ENCODE measurements at regions not wholly inside any gene's neighbourhood (a gene's known extent, or its start where the extent isn't known, plus 50 kb on each side); places are given as distances from the start of the nearest gene placed in this dataset.

DNA sequence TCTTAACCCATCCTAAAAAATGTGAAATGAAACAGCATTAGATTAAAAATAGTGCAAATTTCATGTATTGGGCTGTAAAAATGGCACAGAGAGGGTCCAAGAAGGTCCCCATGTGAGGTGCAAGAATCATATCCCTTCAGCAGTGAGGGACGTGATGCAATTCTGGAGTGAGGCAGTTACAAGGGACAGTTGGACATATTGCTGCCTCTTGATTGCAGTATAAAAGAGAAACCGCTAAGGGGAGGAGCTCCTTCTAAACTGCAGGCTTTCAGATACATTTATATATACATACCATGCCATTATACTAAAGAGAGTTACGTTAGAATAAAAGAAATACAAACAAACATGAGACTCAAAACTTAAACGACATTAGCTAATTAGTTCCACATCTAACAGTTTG is 304.2 kb upstream of the CTNNB1 start:
- no peak for ATAC-seq
- in situ Hi-C loops (cut with HindIII; ENCODE audit: low pct_unique_long_range_greater_than_20kb, low sequenced_read_pairs): no loop called here
- intact Hi-C loops (cut with micrococcal nuclease; ENCODE audit: unreplicated experiment): no loop called here
- no TSS peak for BruUV-seq (replicated peaks)
- DNase-seq (ENCODE audit: low read depth, low spot score): no peak
- no peaks in the 10 kb centered on the region for H3K9me3 ChIP-seq (ENCODE audit: control insufficient read depth, insufficient read depth, low read depth, low read length)
- POLR2A ChIA-PET: no interaction called here
- H3K4me3 ChIP-seq (ENCODE audit: low read depth in 2 of 2, low read length in 2 of 2): no peak overlapping the region
- no peaks in the 10 kb centered on the region for H3K4me1 ChIP-seq (ENCODE audit: control insufficient read depth, insufficient read depth, low read length)
- no peaks in the 10 kb centered on the region for H3K27me3 ChIP-seq (ENCODE audit: control insufficient read depth, insufficient read depth, low read length)
- TF ChIP-seq SIN3A (IDR thresholded peaks at IDR 0.05; ENCODE audit: borderline replicate concordance, insufficient read depth, low read depth, low read length): no peak
- no peak for TF ChIP-seq POLR2AphosphoS5 (IDR thresholded peaks at IDR 0.05; ENCODE audit: low read depth, low read length)
- TF ChIP-seq, protein P1, sequence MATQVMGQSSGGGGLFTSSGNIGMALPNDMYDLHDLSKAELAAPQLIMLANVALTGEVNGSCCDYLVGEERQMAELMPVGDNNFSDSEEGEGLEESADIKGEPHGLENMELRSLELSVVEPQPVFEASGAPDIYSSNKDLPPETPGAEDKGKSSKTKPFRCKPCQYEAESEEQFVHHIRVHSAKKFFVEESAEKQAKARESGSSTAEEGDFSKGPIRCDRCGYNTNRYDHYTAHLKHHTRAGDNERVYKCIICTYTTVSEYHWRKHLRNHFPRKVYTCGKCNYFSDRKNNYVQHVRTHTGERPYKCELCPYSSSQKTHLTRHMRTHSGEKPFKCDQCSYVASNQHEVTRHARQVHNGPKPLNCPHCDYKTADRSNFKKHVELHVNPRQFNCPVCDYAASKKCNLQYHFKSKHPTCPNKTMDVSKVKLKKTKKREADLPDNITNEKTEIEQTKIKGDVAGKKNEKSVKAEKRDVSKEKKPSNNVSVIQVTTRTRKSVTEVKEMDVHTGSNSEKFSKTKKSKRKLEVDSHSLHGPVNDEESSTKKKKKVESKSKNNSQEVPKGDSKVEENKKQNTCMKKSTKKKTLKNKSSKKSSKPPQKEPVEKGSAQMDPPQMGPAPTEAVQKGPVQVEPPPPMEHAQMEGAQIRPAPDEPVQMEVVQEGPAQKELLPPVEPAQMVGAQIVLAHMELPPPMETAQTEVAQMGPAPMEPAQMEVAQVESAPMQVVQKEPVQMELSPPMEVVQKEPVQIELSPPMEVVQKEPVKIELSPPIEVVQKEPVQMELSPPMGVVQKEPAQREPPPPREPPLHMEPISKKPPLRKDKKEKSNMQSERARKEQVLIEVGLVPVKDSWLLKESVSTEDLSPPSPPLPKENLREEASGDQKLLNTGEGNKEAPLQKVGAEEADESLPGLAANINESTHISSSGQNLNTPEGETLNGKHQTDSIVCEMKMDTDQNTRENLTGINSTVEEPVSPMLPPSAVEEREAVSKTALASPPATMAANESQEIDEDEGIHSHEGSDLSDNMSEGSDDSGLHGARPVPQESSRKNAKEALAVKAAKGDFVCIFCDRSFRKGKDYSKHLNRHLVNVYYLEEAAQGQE (IDR thresholded peaks at IDR 0.05; ENCODE audit: insufficient read depth in 1 of 2, low read depth in 2 of 2, low read length in 1 of 2): no peak
- TF ChIP-seq TCF7L2 (IDR thresholded peaks at IDR 0.05; ENCODE audit: low read depth, low read length): no peak
- TF ChIP-seq, protein P2, sequence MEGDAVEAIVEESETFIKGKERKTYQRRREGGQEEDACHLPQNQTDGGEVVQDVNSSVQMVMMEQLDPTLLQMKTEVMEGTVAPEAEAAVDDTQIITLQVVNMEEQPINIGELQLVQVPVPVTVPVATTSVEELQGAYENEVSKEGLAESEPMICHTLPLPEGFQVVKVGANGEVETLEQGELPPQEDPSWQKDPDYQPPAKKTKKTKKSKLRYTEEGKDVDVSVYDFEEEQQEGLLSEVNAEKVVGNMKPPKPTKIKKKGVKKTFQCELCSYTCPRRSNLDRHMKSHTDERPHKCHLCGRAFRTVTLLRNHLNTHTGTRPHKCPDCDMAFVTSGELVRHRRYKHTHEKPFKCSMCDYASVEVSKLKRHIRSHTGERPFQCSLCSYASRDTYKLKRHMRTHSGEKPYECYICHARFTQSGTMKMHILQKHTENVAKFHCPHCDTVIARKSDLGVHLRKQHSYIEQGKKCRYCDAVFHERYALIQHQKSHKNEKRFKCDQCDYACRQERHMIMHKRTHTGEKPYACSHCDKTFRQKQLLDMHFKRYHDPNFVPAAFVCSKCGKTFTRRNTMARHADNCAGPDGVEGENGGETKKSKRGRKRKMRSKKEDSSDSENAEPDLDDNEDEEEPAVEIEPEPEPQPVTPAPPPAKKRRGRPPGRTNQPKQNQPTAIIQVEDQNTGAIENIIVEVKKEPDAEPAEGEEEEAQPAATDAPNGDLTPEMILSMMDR (IDR thresholded peaks at IDR 0.05): no peak
- no peak overlapping the region for H3K27ac ChIP-seq (ENCODE audit: low read length)
- no peaks in the 10 kb centered on the region for H3K36me3 ChIP-seq (ENCODE audit: control insufficient read depth, insufficient read depth, low read length)
- CTCF ChIA-PET: no interaction called here

DNA sequence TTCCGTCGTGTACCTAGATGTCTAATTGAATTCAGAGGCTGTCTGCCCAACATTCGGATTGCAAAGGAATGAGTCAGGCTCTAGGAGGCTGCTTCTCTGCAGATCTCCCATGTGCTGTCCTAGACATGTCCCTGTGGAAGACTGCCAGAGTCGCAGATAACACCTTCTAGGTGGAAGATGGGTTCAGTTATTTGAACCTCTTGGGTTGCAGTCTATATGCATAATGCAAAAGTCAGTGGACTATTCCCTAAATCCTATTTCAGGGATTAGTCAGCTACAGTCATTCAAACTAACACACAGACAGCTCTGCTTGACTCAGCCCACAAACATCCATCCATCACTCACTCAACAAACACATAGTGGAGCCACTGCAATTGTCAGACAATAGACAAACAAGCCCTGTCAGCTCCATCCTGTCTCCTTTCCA is 300.0 kb upstream of the CTNNB1 start:
- intact Hi-C loops (cut with micrococcal nuclease; ENCODE audit: unreplicated experiment) (no loop called here), in situ Hi-C loops (cut with HindIII; ENCODE audit: low pct_unique_long_range_greater_than_20kb, low sequenced_read_pairs) (no loop called here)
- H3K27me3 ChIP-seq (ENCODE audit: control insufficient read depth, insufficient read depth, low read length): no peaks in the 10 kb centered on the region
- no peaks in the 10 kb centered on the region for H3K36me3 ChIP-seq (ENCODE audit: control insufficient read depth, insufficient read depth, low read length)
- BruUV-seq (replicated peaks): no TSS peak
- no peaks in the 10 kb centered on the region for H3K4me1 ChIP-seq (ENCODE audit: control insufficient read depth, insufficient read depth, low read length)
- H3K27ac ChIP-seq (ENCODE audit: low read length): no peak overlapping the region
- no peak overlapping the region for H3K4me3 ChIP-seq (ENCODE audit: low read depth in 2 of 2, low read length in 2 of 2)
- H3K9me3 ChIP-seq (ENCODE audit: control insufficient read depth, insufficient read depth, low read depth, low read length): no peaks in the 10 kb centered on the region
- ATAC-seq (peak; percentile 60; the same call in 1 of the 2 replicates), DNase-seq (ENCODE audit: low read depth, low spot score) (peak; percentile 41)
- ChIA-PET CTCF (no interaction called here), POLR2A (no interaction called here)
- TF ChIP-seq TCF7L2 (IDR thresholded peaks at IDR 0.05; ENCODE audit: low read depth, low read length): no peak
- TF ChIP-seq POLR2AphosphoS5 (IDR thresholded peaks at IDR 0.05; ENCODE audit: low read depth, low read length): no peak
- TF ChIP-seq SIN3A (IDR thresholded peaks at IDR 0.05; ENCODE audit: borderline replicate concordance, insufficient read depth, low read depth, low read length): no peak
- TF ChIP-seq, protein P2 (IDR thresholded peaks at IDR 0.05): no peak
